PC-3 (cell line): ENCODE measurements at regions not wholly inside any gene's neighbourhood (a gene's known extent, or its start where the extent isn't known, plus 50 kb on each side); places are given as distances from the start of the nearest gene placed in this dataset.

Experiments used
- ATAC-seq: fragments of 200-7000 bp; cut with Tn5 transposase; 2 replicates; pipeline ENCODE4 v1.9.1; 2020; ENCODE audit warnings: mild to moderate bottlenecking, moderate library complexity
- BruUV-seq: library from RNA; stranded (reverse); fragments of 400-500 nt; replicated peaks from 2 replicates; lab custom pipeline; 2021; lab: Mats Ljungman, UMichigan
- CTCF ChIA-PET: fragments of 300-600 bp; sonication (Branson Sonifier 250); formaldehyde crosslinking; loops from one replicate; lab custom pipeline; 2022; ENCODE audit warnings: antibody characterized with exemption; lab: Charles Lee
- POLR2A ChIA-PET: fragments of 300-600 bp; sonication (Branson Sonifier 250); formaldehyde crosslinking; loops from one replicate; lab custom pipeline; 2022; ENCODE audit warnings: antibody characterized with exemption; ENCODE audit not compliant: unreplicated experiment; lab: Charles Lee
- DNase-seq: peaks from one replicate; pipeline ENCODE4 v3.0.0-alpha.2; 2015
- H2AFZ ChIP-seq: fragments of 300-600 bp; sonication (generic); 2 replicates; pipeline ENCODE4 v1.6.0; 2016; ENCODE audit warnings: antibody characterized with exemption, low read length
- H3F3A ChIP-seq: fragments of 300-600 bp; sonication (generic); one replicate; pipeline ENCODE4 v1.6.0; 2017; ENCODE audit warnings: antibody characterized with exemption, low read length, control low read depth, mild to moderate bottlenecking; ENCODE audit not compliant: unreplicated experiment
- H3K27ac ChIP-seq: fragments of 300-600 bp; sonication (generic); 2 replicates; pipeline ENCODE4 v1.5.1; 2016; ENCODE audit warnings: mild to moderate bottlenecking, low read length
- H3K27me3 ChIP-seq: fragments of 300-600 bp; sonication (generic); 2 replicates; pipeline ENCODE4 v1.6.1; 2016; ENCODE audit warnings: low read length, mixed read lengths
- H3K36me3 ChIP-seq: fragments of 300-600 bp; sonication (generic); 2 replicates; pipeline ENCODE4 v1.6.1; 2016; ENCODE audit warnings: low read depth, mixed run types, low read length, mixed read lengths
- H3K4me1 ChIP-seq: fragments of 300-600 bp; sonication (generic); 2 replicates; pipeline ENCODE4 v1.5.1; 2016; ENCODE audit warnings: low read length; ENCODE audit not compliant: insufficient read depth
- H3K4me2 ChIP-seq: fragments of 300-600 bp; sonication (generic); 2 replicates; pipeline ENCODE4 v1.6.0; 2016; ENCODE audit warnings: low read length
- H3K4me3 ChIP-seq: fragments of 300-600 bp; sonication (generic); 2 replicates; pipeline ENCODE4 v1.5.1; 2016; ENCODE audit warnings: mild to moderate bottlenecking, low read length, mixed read lengths
- H3K79me2 ChIP-seq: fragments of 300-600 bp; sonication (generic); 2 replicates; pipeline ENCODE4 v1.6.1; 2017; ENCODE audit warnings: low read length, mixed read lengths
- H3K9ac ChIP-seq: fragments of 300-600 bp; sonication (generic); 2 replicates; pipeline ENCODE4 v1.6.0; 2016; ENCODE audit warnings: mild to moderate bottlenecking, low read length
- H3K9me2 ChIP-seq: fragments of 300-600 bp; sonication (generic); replicated peaks from 2 replicates; pipeline ENCODE4 v1.6.1; 2016; ENCODE audit warnings: mixed run types, low read length, mixed read lengths
- H3K9me3 ChIP-seq: fragments of 300-600 bp; sonication (generic); 2 replicates; pipeline ENCODE4 v1.6.1; 2016; ENCODE audit warnings: low read length, mixed read lengths
- H4K20me1 ChIP-seq: fragments of 300-600 bp; sonication (generic); 2 replicates; pipeline ENCODE4 v1.6.1; 2016; ENCODE audit warnings: low read length, mixed read lengths
- CTCF ChIP-seq: fragments of 300-600 bp; sonication (generic); conservative IDR thresholded peaks from 2 replicates; pipeline ENCODE4 v1.5.1; 2017; ENCODE audit warnings: antibody characterized with exemption, low read depth, mild to moderate bottlenecking, low read length
- EZH2 ChIP-seq: fragments of 300-600 bp; sonication (generic); IDR thresholded peaks from one replicate; pipeline ENCODE4 v1.6.1; 2017; ENCODE audit warnings: antibody characterized with exemption, mild to moderate bottlenecking, low read length; ENCODE audit not compliant: unreplicated experiment
- EZH2phosphoT487 ChIP-seq: fragments of 300-600 bp; sonication (generic); IDR thresholded peaks from 2 replicates; pipeline ENCODE4 v1.6.1; 2018; ENCODE audit warnings: mild to moderate bottlenecking, antibody characterized with exemption, low read length, borderline replicate concordance
- intact Hi-C: fragments of 100-400 bp; cut with micrococcal nuclease; formaldehyde crosslinking; loops from 2 replicates; pipeline ENCODE4 v1.9.0; 2023

DNA sequence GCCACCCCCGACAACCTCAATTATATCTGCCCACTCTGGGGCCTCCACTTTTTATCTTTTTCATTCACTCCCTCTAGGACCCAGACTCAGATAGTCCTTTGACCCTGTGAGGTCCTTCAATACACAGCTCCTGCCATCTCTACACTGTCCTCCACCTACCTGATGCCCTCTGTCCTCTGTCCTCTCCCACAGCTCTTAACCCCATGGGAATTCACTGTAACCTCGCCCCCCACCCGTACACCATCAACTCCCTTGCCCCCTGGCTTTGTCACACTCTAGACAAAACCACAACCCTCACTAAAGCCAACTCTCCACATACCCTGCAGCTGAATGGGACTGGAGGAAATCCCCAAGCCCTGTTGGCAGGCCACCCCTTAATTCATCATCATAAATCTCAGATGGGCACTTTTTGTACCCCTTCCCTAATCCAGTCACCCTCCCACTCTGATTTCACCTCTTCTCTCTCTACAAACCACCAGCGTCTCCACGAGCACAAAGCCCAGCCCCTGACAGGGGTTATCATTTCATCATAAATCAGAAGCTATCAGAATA is 52.3 kb upstream of the ENPP6 start:
- Histone ChIP-seq H3F3A (no peaks in the 10 kb centered on the region), H2AFZ (no peak overlapping the region), H3K79me2 (no peaks in the 10 kb centered on the region), H3K9me3 (no peaks in the 10 kb centered on the region), H3K4me3 (no peak overlapping the region), H3K4me1 (peaks cover 24% of the 10 kb centered on the region), H3K9ac (no peak overlapping the region), H3K9me2 (no peaks in the 10 kb centered on the region), H3K4me2 (no peak overlapping the region), H3K36me3 (no peaks in the 10 kb centered on the region), H4K20me1 (no peaks in the 10 kb centered on the region), H3K27me3 (no peaks in the 10 kb centered on the region), H3K27ac (no peak overlapping the region)
- ATAC-seq (no peak), DNase-seq (no peak)
- no peak for TF ChIP-seq EZH2phosphoT487
- no peak for TF ChIP-seq CTCF
- no peak for TF ChIP-seq EZH2
- BruUV-seq = no TSS peak
- CTCF ChIA-PET = no interaction called here
- intact Hi-C loops = loop anchor here (5.0 to 10.0 kb wide), 3 partner anchors 147 to 465 kb away; partner anchors contain the start of genes CENPU and IRF2
- POLR2A ChIA-PET = no interaction called here

DNA sequence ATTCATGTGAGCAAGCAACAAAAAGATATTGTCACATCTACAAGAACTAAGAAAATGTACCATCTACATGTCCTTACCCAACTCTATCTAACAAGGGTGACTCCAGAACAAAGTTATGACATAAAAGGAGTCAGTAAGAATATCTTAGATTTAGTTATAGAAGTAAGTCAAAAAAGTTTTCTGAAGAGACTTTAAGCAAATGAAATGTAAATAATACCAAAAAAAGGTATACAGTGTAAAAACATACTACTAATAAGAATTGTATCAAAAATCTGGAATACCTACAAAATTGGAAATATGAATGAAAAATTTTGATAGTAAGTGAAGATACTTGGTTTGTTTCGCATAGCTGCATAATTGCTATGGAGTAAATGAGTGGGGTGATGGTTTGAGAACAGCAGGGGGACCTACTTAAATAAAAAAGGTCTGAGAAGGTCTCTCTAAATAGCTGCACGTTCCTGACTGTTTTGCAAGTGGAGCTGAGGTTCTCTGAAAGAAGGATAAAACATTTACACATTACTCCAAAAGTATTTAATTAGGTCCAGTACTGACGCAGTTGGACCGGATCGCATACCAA is 51.0 kb upstream of the ENPP6 start:
- H3F3A ChIP-seq = no peaks in the 10 kb centered on the region
- no peaks in the 10 kb centered on the region for H3K79me2 ChIP-seq
- H3K36me3 ChIP-seq = no peaks in the 10 kb centered on the region; the same call in 1 of the 2 replicates
- H3K4me2 ChIP-seq = peak overlapping the region; percentile 75
- no peak overlapping the region for H3K9ac ChIP-seq
- H3K27me3 ChIP-seq = no peaks in the 10 kb centered on the region
- ATAC-seq (no peak), DNase-seq (no peak)
- no peak overlapping the region for H3K27ac ChIP-seq
- peaks cover 25% of the 10 kb centered on the region for H3K4me1 ChIP-seq
- no peaks in the 10 kb centered on the region for H3K9me3 ChIP-seq
- BruUV-seq = no TSS peak
- peak overlapping the region; percentile 68; the same call in 1 of the 2 replicates for H2AFZ ChIP-seq
- no peak overlapping the region; the same call in 1 of the 2 replicates for H3K4me3 ChIP-seq
- no peaks in the 10 kb centered on the region for H3K9me2 ChIP-seq
- no peak for TF ChIP-seq CTCF
- no peak for TF ChIP-seq EZH2phosphoT487
- TF ChIP-seq EZH2 = no peak
- no peaks in the 10 kb centered on the region for H4K20me1 ChIP-seq
- ChIA-PET CTCF (no interaction called here), POLR2A (no interaction called here)
- intact Hi-C loops = loop anchor here (5.0 to 10.0 kb wide), 3 partner anchors 149 to 466 kb away; partner anchors contain the start of genes CENPU and IRF2
